Duodenal mucosa (tissue), 2 donors: ENCODE measurements at regions not wholly inside any gene's neighbourhood (a gene's known extent, or its start where the extent isn't known, plus 50 kb on each side); places are given as distances from the start of the nearest gene placed in this dataset.

Source experiments
- H3K27ac ChIP-seq: one replicate; pipeline ENCODE4 v1.7.0; 2013; ENCODE audit warnings: low read depth, low read length
- H3K27me3 ChIP-seq, 2 donors: one replicate each; pipeline ENCODE4 v1.7.0; 2013; ENCODE audit warnings: low read length in 2 of 2, control low read depth in 1 of 2; ENCODE audit not compliant: insufficient read depth in 2 of 2, control insufficient read depth in 1 of 2
- H3K36me3 ChIP-seq, 2 donors: one replicate each; pipeline ENCODE4 v1.7.0; 2013; ENCODE audit warnings: low read length in 2 of 2, control low read depth in 1 of 2; ENCODE audit not compliant: insufficient read depth in 2 of 2, control insufficient read depth in 1 of 2
- H3K4me1 ChIP-seq, 2 donors: one replicate each; pipeline ENCODE4 v1.7.0; 2013; ENCODE audit warnings: low read length in 2 of 2, control low read depth in 1 of 2; ENCODE audit not compliant: insufficient read depth in 2 of 2, control insufficient read depth in 1 of 2
- H3K4me3 ChIP-seq, 2 donors: one replicate each; pipeline ENCODE4 v1.7.0; 2013; ENCODE audit warnings: low read length in 2 of 2, low read depth in 1 of 2
- H3K9ac ChIP-seq, 2 donors: one replicate each; pipeline ENCODE4 v1.7.0; 2013; ENCODE audit warnings: low read length in 2 of 2, low read depth in 1 of 2
- H3K9me3 ChIP-seq, 2 donors: one replicate each; pipeline ENCODE4 v1.7.0; 2013; ENCODE audit warnings: low read length in 2 of 2, control low read depth in 1 of 2; ENCODE audit not compliant: control insufficient read depth in 1 of 2

DNA sequence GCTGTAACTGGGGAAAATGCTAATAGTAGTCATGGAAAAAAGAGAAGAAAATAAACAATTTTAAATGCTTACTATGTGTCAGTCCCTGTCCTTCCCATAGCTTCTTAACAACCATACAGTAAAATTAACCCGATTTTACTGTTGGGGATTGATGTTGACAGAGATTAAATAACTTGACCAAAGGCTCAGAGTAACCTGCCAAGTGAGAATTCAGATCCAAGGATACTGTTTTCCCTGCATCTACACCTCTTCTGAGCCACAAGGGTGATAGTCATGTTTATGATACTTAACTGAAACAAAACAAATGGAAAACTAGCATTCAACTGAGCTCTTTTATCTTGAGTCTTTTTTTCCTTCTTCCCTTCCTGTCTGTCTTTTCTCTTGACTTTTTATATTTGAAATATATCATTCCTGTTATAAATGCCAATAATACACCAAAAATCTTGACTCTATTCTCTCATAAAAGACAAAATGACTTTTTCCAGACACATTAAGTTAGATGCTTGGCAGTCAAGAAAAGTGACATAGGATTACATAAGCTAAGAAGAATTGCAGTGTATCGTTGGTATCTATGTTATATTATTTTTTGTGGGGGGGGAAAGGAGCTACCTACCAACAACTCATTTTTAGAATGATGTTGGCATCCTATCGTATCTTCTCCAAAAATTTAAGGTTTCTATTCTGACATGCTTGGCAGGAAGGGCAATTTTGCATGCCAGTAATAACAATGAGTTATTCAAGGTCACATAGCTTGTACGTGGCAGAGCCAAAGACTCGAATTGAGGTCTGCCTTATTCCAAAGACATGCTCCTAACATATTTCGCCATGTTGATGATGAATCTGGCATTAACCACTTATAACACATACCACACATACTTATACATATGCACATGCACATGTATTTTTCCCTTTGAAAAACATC is 306.6 kb upstream of the KCNH8 start:
- no peaks in the 10 kb centered on the region for H3K9me3 ChIP-seq
- no peaks in the 10 kb centered on the region for H3K4me1 ChIP-seq

DNA sequence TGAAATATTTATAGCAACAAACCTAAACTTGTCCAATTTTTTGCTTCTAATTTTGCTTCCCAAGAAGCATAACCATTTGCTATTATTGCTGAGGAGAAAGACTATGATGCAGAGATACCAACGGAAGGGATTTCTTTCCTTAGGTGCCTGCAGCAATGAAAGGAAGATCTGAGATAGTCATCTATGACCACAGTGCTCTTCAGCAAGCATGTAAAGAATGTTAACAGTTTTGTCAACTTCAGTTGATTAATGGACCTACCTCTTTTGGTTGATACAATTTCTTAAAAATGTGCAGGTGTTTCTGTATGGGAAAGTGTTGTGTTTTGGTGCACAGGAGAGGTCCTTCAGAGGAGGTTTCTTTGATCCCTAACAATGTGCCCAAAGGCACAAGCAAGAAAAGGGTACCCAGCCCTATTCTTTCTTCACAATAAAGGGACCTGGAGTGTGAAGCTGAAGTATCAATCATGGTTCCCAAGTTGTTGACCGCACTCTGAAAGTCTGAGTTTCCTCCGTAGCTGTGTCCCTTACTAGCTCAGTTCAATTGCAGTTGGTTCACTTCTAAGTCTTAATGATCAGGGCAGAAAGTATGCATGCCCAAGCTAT is 307.7 kb upstream of the KCNH8 start:
- no peak overlapping the region for H3K4me3 ChIP-seq
- no peak overlapping the region for H3K9ac ChIP-seq
- no peaks in the 10 kb centered on the region for H3K27me3 ChIP-seq
- H3K36me3 ChIP-seq, result no peaks in the 10 kb centered on the region
- H3K9me3 ChIP-seq, result no peaks in the 10 kb centered on the region
- H3K27ac ChIP-seq, result no peak overlapping the region
- no peaks in the 10 kb centered on the region for H3K4me1 ChIP-seq

More for the DNA sequence above, 306.6 kb upstream of the KCNH8 start:
- Histone ChIP-seq H3K27ac (no peak overlapping the region), H3K9ac (no peak overlapping the region), H3K27me3 (no peaks in the 10 kb centered on the region), H3K36me3 (no peaks in the 10 kb centered on the region), H3K4me3 (no peak overlapping the region)

DNA sequence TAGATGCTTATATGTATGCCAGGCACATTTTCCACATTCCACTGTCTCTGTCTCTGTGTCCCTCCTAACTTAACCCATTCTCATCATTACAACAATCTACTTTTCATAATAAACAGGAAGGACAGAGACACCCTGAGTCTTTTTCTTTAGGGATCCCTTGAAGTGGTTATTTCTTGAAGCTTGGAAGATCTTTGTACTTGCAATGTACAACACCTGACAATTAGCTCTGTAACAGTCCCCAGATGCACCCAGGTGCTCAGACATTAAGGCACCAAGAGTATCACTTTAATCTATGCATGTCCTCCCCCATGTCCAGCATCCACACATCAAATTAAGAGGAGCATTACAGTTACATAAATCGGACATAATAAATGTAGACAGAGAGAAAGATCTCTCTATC is 309.6 kb upstream of the KCNH8 start:
- Histone ChIP-seq H3K4me1 (no peaks in the 10 kb centered on the region), H3K27me3 (no peaks in the 10 kb centered on the region), H3K4me3 (no peak overlapping the region), H3K9ac (no peak overlapping the region), H3K27ac (no peak overlapping the region), H3K9me3 (no peaks in the 10 kb centered on the region), H3K36me3 (no peaks in the 10 kb centered on the region)

DNA sequence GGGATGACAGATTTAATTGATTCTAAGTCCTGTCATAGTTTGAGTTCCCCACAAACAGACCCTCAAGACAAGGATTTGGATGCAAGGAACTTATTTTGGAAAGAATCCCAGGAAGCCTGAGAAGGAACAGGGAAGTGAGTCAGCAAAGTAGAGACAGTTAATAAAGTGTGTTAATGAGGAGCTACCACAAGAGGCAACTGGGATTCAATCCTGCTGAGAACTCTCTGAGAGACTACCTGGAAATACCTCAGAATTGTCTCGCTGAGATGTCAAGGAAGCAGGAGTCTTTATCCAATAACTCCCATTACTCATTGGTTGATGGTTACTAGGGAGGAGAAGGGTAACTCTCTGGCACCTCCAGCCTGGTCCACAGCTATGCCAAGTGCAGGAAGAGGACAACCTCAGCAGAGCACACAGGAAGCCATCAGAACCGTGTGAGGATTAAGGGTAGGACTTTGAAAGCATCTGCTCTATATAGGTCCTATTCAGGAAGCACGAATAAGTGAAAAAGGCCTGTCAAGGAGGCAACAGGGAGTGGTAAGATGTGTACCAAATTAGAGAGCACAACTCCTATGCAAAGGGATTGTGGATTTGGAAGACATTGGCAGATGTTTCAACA is 311.1 kb upstream of the KCNH8 start:
- Histone ChIP-seq H3K27me3 (no peaks in the 10 kb centered on the region), H3K9me3 (no peaks in the 10 kb centered on the region), H3K36me3 (no peaks in the 10 kb centered on the region), H3K9ac (no peak overlapping the region), H3K4me3 (no peak overlapping the region), H3K27ac (no peak overlapping the region), H3K4me1 (no peaks in the 10 kb centered on the region)

DNA sequence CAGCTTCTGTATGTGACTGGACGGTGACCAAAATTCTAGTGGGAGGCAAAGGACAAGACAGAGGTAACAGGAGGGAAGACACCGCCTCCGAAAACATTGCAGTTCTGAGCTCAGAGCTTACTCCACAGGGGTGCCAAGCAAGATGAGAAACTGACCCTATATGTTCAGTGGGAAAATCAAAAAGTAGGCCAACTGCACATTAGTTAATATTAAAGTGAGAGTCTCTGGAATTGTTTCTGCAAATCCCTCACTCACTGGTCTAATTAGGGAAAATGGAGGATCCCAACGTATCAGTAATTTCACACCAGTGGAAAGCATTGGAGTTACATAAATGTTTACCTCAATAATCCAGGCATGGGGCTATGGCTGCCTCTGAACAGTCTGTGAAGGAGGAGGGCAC is 313.3 kb upstream of the KCNH8 start:
- H3K27me3 ChIP-seq, result no peaks in the 10 kb centered on the region
- H3K4me1 ChIP-seq, result no peaks in the 10 kb centered on the region
- no peaks in the 10 kb centered on the region for H3K36me3 ChIP-seq
- H3K9me3 ChIP-seq, result no peaks in the 10 kb centered on the region
- no peak overlapping the region for H3K9ac ChIP-seq
- H3K27ac ChIP-seq, result no peak overlapping the region
- no peak overlapping the region for H3K4me3 ChIP-seq

DNA sequence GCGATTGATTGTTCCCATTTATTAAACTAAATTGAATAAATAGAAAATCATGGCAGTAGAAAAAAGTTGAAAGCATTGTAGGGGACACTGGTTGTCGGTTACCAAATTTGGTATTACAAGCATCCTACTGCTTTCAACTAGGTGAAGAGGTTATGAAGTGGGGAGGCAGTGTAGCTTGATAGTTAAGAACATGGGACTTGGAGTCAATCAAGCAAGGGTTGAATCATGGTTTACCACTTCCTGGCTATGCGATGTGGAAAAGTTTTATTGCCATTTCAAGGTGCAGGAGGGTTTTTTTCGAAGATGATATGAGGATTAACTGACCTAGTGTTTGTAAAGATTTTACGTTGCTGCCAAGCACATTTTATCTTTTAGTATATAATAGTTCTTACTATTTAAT is 318.2 kb upstream of the KCNH8 start:
- Histone ChIP-seq H3K4me3 (no peak overlapping the region), H3K9ac (no peak overlapping the region), H3K36me3 (no peaks in the 10 kb centered on the region), H3K27ac (no peak overlapping the region), H3K4me1 (no peaks in the 10 kb centered on the region), H3K27me3 (no peaks in the 10 kb centered on the region), H3K9me3 (no peaks in the 10 kb centered on the region)

DNA sequence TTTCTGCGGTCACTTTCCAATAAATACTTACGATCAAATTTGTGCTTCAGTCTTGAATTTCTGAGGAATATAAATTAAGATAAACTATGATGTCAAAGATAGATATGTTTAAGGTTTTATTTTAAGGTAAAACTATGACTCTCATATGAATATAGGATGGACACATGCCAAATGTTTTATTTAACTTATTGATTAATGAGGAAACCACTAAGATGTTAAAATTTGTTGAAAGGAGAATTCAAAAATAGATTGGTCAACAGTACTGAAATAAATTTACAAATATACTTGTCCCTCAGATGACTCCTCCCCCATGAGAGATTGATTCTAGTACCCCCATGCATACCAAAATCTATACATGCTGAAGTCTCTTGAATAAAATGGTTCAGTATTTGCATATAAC is 319.7 kb upstream of the KCNH8 start:
- Histone ChIP-seq H3K27ac (no peak overlapping the region), H3K9me3 (no peaks in the 10 kb centered on the region), H3K36me3 (no peaks in the 10 kb centered on the region), H3K4me1 (no peaks in the 10 kb centered on the region), H3K4me3 (no peak overlapping the region), H3K27me3 (no peaks in the 10 kb centered on the region), H3K9ac (no peak overlapping the region)

DNA sequence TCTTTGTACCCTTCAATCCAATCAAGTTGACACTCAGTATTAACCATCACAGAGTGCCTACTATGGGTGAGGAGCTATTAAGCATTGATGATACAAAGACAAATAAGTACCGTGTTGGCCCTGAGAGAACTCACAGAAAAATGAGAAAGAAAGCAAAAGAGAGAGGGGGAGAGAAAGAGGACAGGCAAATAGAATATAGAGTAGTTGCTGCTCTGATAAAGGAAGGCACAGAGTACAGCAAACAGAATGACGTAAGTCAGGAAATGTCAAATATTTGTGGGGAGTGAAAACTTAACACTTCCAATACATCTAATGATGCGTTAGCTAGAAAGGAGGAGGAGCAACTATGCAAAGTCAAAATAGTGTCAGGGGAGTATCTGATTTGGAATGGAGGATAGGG is 320.6 kb upstream of the KCNH8 start:
- Histone ChIP-seq H3K4me3 (no peak overlapping the region), H3K4me1 (no peaks in the 10 kb centered on the region)

DNA sequence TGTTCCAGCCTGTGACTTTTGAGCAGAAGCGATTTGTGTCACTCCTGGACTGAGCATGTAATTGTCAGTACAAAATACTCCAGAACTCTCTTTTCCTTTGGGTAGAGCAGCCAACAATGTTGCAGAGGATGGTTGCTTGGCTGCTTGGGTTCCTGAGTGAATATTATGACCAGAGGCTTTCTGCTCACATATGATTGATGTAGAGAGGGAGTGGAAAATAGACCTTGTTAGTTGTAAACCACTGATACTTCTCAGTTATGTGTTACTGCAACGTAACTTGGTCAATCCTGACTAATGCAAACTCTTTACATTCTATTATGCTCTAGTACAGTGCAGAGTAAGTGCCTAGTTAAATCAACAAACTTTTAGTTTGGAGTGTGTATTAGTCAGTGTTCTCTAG is 322.6 kb upstream of the KCNH8 start:
- no peaks in the 10 kb centered on the region for H3K27me3 ChIP-seq
- H3K36me3 ChIP-seq, result no peaks in the 10 kb centered on the region
- H3K9me3 ChIP-seq, result no peaks in the 10 kb centered on the region
- H3K4me1 ChIP-seq, result no peaks in the 10 kb centered on the region
- no peak overlapping the region for H3K9ac ChIP-seq
- H3K4me3 ChIP-seq, result no peak overlapping the region
- no peak overlapping the region for H3K27ac ChIP-seq

More for the DNA sequence above, 320.6 kb upstream of the KCNH8 start:
- Histone ChIP-seq H3K9me3 (no peaks in the 10 kb centered on the region), H3K27ac (no peak overlapping the region), H3K27me3 (no peaks in the 10 kb centered on the region), H3K36me3 (no peaks in the 10 kb centered on the region), H3K9ac (no peak overlapping the region)

DNA sequence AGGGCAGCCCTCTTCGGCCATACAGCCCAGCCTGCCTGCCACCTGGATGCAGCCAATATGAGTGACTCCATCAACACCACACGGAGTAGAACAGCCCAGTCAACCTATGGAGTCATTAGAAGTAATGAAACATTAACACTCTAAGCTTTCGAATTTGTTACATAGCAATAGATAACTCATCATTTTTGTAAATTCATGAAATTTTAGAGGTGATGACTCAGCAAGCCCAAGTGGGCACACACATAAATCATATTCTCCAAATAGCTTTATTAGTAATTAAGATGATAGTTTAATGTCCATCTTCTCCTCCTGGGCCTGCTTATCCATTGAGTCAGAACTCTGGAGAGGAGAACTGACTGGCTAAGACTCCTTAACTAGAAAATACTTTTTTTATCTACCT is 335.0 kb upstream of the KCNH8 start:
- Histone ChIP-seq H3K4me1 (no peaks in the 10 kb centered on the region), H3K27me3 (no peaks in the 10 kb centered on the region), H3K27ac (no peak overlapping the region), H3K4me3 (no peak overlapping the region), H3K36me3 (no peaks in the 10 kb centered on the region), H3K9ac (no peak overlapping the region), H3K9me3 (no peaks in the 10 kb centered on the region)
